HEK293 (cell line): ENCODE measurements at regions not wholly inside any gene's neighbourhood (a gene's known extent, or its start where the extent isn't known, plus 50 kb on each side); places are given as distances from the start of the nearest gene placed in this dataset.

Source experiments
- TCF7L2 ChIP-seq: IDR thresholded peaks from 2 replicates; pipeline ENCODE4 v1.6.1; 2011; ENCODE audit warnings: low read depth, mild to moderate bottlenecking, inconsistent platforms, low read length, moderate library complexity, borderline replicate concordance
- ZNF169 ChIP-seq: fragments of 450-650 bp; formaldehyde crosslinking; IDR thresholded peaks from 2 replicates; pipeline ENCODE4 v1.5.1; 2016; ENCODE audit warnings: missing biosample characterization, missing genetic modification characterization
- ZNF324 ChIP-seq: fragments of 450-650 bp; formaldehyde crosslinking; IDR thresholded peaks from 2 replicates; pipeline ENCODE4 v1.5.1; 2016; ENCODE audit warnings: missing biosample characterization, missing genetic modification characterization
- ZNF37A ChIP-seq: fragments of 450-650 bp; IDR thresholded peaks from 2 replicates; pipeline ENCODE4 v1.5.1; 2018; ENCODE audit warnings: missing biosample characterization, missing genetic modification characterization
- ZNF76 ChIP-seq: fragments of 450-650 bp; formaldehyde crosslinking; IDR thresholded peaks from 2 replicates; pipeline ENCODE4; 2016; ENCODE audit warnings: low read depth, missing biosample characterization, missing genetic modification characterization, borderline replicate concordance
- ZNF777 ChIP-seq: fragments of 450-650 bp; formaldehyde crosslinking; IDR thresholded peaks from 2 replicates; pipeline ENCODE4 v1.5.1; 2017; ENCODE audit warnings: missing biosample characterization, missing genetic modification characterization, borderline replicate concordance
- TF ChIP-seq, protein P1 (sequence below): fragments of 450-650 bp; formaldehyde crosslinking; IDR thresholded peaks from 2 replicates; pipeline ENCODE4 v1.5.1; 2017; ENCODE audit warnings: missing biosample characterization, missing genetic modification characterization
- TF ChIP-seq, protein P2 (sequence below): fragments of 450-650 bp; formaldehyde crosslinking; IDR thresholded peaks from 2 replicates; pipeline ENCODE4 v1.5.1; 2016; ENCODE audit warnings: missing biosample characterization, missing genetic modification characterization
- TF ChIP-seq, protein P3 (sequence below): fragments of 450-650 bp; formaldehyde crosslinking; IDR thresholded peaks from 2 replicates; pipeline ENCODE4 v1.5.1; 2016; ENCODE audit warnings: missing biosample characterization, missing genetic modification characterization, low read depth
- TF ChIP-seq, protein P4 (sequence below): fragments of 450-650 bp; formaldehyde crosslinking; IDR thresholded peaks from 2 replicates; pipeline ENCODE4 v1.5.1; 2016; ENCODE audit warnings: missing biosample characterization, missing genetic modification characterization
- TF ChIP-seq, protein P5 (sequence below): IDR thresholded peaks from 2 replicates; pipeline ENCODE4 v1.6.1; 2011; ENCODE audit warnings: mild to moderate bottlenecking, low read depth, low read length, borderline replicate concordance
- TF ChIP-seq, protein P6 (sequence below): fragments of 450-650 bp; IDR thresholded peaks from 2 replicates; pipeline ENCODE4 v1.5.1; 2018; ENCODE audit warnings: missing biosample characterization, missing genetic modification characterization

DNA sequence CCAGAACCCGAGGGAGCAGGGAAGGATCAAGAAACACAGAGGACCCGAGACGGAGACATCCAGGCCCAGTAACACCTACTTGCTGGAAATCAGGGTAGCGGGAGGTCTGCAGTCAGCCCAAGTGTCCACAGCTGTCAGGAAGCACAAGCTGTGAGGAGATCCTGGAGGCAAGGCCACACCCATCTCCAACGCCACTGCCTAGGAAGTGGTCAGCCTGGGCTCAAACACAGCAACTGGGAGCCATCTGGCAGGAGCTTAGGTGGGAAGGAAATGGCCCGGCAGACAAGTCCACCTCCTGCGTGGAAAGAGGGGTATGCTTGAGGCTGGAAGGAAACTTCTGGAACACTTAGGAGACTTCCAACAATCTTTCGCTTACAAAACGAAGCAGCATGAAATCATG is 407.1 kb downstream of the VPS13C start:
- TF ChIP-seq ZNF37A (tag by site-specific recombination) (no peak), TCF7L2 (no peak), ZNF76 (tag by site-specific recombination) (no peak), ZNF169 (tag by site-specific recombination) (no peak), ZNF324 (tag by site-specific recombination) (no peak), ZNF777 (tag by site-specific recombination) (no peak)
- TF ChIP-seq, protein P1, sequence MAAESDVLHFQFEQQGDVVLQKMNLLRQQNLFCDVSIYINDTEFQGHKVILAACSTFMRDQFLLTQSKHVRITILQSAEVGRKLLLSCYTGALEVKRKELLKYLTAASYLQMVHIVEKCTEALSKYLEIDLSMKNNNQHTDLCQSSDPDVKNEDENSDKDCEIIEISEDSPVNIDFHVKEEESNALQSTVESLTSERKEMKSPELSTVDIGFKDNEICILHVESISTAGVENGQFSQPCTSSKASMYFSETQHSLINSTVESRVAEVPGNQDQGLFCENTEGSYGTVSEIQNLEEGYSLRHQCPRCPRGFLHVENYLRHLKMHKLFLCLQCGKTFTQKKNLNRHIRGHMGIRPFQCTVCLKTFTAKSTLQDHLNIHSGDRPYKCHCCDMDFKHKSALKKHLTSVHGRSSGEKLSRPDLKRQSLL (tag by site-specific recombination), result no peak
- TF ChIP-seq, protein P2, sequence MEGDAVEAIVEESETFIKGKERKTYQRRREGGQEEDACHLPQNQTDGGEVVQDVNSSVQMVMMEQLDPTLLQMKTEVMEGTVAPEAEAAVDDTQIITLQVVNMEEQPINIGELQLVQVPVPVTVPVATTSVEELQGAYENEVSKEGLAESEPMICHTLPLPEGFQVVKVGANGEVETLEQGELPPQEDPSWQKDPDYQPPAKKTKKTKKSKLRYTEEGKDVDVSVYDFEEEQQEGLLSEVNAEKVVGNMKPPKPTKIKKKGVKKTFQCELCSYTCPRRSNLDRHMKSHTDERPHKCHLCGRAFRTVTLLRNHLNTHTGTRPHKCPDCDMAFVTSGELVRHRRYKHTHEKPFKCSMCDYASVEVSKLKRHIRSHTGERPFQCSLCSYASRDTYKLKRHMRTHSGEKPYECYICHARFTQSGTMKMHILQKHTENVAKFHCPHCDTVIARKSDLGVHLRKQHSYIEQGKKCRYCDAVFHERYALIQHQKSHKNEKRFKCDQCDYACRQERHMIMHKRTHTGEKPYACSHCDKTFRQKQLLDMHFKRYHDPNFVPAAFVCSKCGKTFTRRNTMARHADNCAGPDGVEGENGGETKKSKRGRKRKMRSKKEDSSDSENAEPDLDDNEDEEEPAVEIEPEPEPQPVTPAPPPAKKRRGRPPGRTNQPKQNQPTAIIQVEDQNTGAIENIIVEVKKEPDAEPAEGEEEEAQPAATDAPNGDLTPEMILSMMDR (tag by site-specific recombination), result no peak
- TF ChIP-seq, protein P3, sequence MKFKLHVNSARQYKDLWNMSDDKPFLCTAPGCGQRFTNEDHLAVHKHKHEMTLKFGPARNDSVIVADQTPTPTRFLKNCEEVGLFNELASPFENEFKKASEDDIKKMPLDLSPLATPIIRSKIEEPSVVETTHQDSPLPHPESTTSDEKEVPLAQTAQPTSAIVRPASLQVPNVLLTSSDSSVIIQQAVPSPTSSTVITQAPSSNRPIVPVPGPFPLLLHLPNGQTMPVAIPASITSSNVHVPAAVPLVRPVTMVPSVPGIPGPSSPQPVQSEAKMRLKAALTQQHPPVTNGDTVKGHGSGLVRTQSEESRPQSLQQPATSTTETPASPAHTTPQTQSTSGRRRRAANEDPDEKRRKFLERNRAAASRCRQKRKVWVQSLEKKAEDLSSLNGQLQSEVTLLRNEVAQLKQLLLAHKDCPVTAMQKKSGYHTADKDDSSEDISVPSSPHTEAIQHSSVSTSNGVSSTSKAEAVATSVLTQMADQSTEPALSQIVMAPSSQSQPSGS (tag by site-specific recombination), result no peak
- TF ChIP-seq, protein P4, sequence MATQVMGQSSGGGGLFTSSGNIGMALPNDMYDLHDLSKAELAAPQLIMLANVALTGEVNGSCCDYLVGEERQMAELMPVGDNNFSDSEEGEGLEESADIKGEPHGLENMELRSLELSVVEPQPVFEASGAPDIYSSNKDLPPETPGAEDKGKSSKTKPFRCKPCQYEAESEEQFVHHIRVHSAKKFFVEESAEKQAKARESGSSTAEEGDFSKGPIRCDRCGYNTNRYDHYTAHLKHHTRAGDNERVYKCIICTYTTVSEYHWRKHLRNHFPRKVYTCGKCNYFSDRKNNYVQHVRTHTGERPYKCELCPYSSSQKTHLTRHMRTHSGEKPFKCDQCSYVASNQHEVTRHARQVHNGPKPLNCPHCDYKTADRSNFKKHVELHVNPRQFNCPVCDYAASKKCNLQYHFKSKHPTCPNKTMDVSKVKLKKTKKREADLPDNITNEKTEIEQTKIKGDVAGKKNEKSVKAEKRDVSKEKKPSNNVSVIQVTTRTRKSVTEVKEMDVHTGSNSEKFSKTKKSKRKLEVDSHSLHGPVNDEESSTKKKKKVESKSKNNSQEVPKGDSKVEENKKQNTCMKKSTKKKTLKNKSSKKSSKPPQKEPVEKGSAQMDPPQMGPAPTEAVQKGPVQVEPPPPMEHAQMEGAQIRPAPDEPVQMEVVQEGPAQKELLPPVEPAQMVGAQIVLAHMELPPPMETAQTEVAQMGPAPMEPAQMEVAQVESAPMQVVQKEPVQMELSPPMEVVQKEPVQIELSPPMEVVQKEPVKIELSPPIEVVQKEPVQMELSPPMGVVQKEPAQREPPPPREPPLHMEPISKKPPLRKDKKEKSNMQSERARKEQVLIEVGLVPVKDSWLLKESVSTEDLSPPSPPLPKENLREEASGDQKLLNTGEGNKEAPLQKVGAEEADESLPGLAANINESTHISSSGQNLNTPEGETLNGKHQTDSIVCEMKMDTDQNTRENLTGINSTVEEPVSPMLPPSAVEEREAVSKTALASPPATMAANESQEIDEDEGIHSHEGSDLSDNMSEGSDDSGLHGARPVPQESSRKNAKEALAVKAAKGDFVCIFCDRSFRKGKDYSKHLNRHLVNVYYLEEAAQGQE, result no peak
- TF ChIP-seq, protein P5, sequence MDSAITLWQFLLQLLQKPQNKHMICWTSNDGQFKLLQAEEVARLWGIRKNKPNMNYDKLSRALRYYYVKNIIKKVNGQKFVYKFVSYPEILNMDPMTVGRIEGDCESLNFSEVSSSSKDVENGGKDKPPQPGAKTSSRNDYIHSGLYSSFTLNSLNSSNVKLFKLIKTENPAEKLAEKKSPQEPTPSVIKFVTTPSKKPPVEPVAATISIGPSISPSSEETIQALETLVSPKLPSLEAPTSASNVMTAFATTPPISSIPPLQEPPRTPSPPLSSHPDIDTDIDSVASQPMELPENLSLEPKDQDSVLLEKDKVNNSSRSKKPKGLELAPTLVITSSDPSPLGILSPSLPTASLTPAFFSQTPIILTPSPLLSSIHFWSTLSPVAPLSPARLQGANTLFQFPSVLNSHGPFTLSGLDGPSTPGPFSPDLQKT, result no peak
- TF ChIP-seq, protein P6, sequence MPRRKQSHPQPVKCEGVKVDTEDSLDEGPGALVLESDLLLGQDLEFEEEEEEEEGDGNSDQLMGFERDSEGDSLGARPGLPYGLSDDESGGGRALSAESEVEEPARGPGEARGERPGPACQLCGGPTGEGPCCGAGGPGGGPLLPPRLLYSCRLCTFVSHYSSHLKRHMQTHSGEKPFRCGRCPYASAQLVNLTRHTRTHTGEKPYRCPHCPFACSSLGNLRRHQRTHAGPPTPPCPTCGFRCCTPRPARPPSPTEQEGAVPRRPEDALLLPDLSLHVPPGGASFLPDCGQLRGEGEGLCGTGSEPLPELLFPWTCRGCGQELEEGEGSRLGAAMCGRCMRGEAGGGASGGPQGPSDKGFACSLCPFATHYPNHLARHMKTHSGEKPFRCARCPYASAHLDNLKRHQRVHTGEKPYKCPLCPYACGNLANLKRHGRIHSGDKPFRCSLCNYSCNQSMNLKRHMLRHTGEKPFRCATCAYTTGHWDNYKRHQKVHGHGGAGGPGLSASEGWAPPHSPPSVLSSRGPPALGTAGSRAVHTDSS (tag by site-specific recombination), result no peak
